H1 (cell line): ENCODE measurements at regions not wholly inside any gene's neighbourhood (a gene's known extent, or its start where the extent isn't known, plus 50 kb on each side); places are given as distances from the start of the nearest gene placed in this dataset.

ENCODE experiments used
- CTCF ChIA-PET: fragments of 300-600 bp; sonication (Branson Sonifier 250); formaldehyde crosslinking; loops from one replicate; lab custom pipeline; 2021; ENCODE audit not compliant: partially characterized antibody; lab: Charles Lee
- POLR2A ChIA-PET: fragments of 300-600 bp; sonication (Branson Sonifier 250); formaldehyde crosslinking; loops from one replicate; lab custom pipeline; 2021; ENCODE audit warnings: inconsistent platforms; ENCODE audit not compliant: partially characterized antibody; lab: Charles Lee
- DNase-seq, 2 experiments: peaks; one replicate each; pipeline versions ENCODE4 v3.0.0 to v3.0.0-alpha.2; 2010 to 2022; ENCODE audit warnings: low spot score in 2 of 2, low read depth in 1 of 2, mixed read lengths in 1 of 2
- FAIRE-seq: peaks from 2 replicates; lab custom pipeline; 2011; peaks lifted over from hg19 to GRCh38; lab: Jason Lieb, UNC
- H2AFZ ChIP-seq: 2 replicates; pipeline ENCODE4 v1.8.1; 2012; ENCODE audit warnings: low read length, inconsistent platforms
- H2AK5ac ChIP-seq: 2 replicates; pipeline ENCODE4 v1.6.1; 2013; ENCODE audit warnings: low read depth, low read length
- H2BK120ac ChIP-seq: replicated peaks from 2 replicates; pipeline ENCODE3; 2013; ENCODE audit warnings: low read depth, low read length, inconsistent platforms
- H2BK12ac ChIP-seq: 2 replicates; pipeline ENCODE4 v1.6.1; 2013; ENCODE audit warnings: low read depth, low read length
- H2BK15ac ChIP-seq: 2 replicates; pipeline ENCODE4 v1.6.1; 2013; ENCODE audit warnings: low read length
- H2BK20ac ChIP-seq: 2 replicates; pipeline ENCODE4 v1.6.1; 2013; ENCODE audit warnings: low read length
- H2BK5ac ChIP-seq: 2 replicates; pipeline ENCODE4 v1.6.1; 2013; ENCODE audit warnings: low read depth, low read length
- H3K14ac ChIP-seq: 2 replicates; pipeline ENCODE4 v1.6.1; 2013; ENCODE audit warnings: inconsistent platforms; ENCODE audit not compliant: insufficient read length
- H3K18ac ChIP-seq: 2 replicates; pipeline ENCODE4 v1.6.1; 2013; ENCODE audit warnings: low read length; ENCODE audit errors: extremely low read depth
- H3K23ac ChIP-seq: 2 replicates; pipeline ENCODE4 v1.6.1; 2013; ENCODE audit warnings: inconsistent platforms; ENCODE audit not compliant: insufficient read length
- H3K23me2 ChIP-seq: 2 replicates; pipeline ENCODE4 v1.6.1; 2013; ENCODE audit warnings: low read depth, low read length
- H3K27ac ChIP-seq: 2 replicates; pipeline ENCODE4 v1.6.1; 2011; ENCODE audit warnings: low read depth, low read length, inconsistent platforms
- H3K27me3 ChIP-seq, 4 experiments: replicated peaks in 1 of 4; 1 replicate in 1 of 4; 2 replicates in 3 of 4; pipeline versions ENCODE4 v1.6.1 to v1.8.1; 2011 to 2013; ENCODE audit warnings: low read length in 3 of 4, mild to moderate bottlenecking in 3 of 4, inconsistent platforms in 2 of 4, mixed read lengths in 2 of 4, moderate library complexity in 1 of 4; ENCODE audit not compliant: control insufficient read depth in 3 of 4, insufficient read depth in 3 of 4; ENCODE audit errors: extremely low read depth in 1 of 4
- H3K36me3 ChIP-seq, 4 experiments: 2 replicates each; pipeline versions ENCODE4 v1.6.1 to v1.8.1; 2011 to 2013; ENCODE audit warnings: mild to moderate bottlenecking in 4 of 4, low read length in 3 of 4, moderate library complexity in 2 of 4, control low read depth in 1 of 4, inconsistent platforms in 1 of 4; ENCODE audit not compliant: insufficient read depth in 4 of 4, control insufficient read depth in 2 of 4
- H3K4ac ChIP-seq: replicated peaks from 2 replicates; pipeline ENCODE3; 2013; ENCODE audit warnings: low read length, low read depth, mixed read lengths, inconsistent platforms; ENCODE audit not compliant: insufficient read length
- H3K4me1 ChIP-seq, 4 experiments: replicated peaks in 1 of 4; 1 replicate in 1 of 4; 2 replicates in 3 of 4; pipeline versions ENCODE4 v1.6.1 to v1.8.1; 2011 to 2013; ENCODE audit warnings: low read length in 3 of 4, inconsistent platforms in 2 of 4, mixed read lengths in 1 of 4; ENCODE audit not compliant: insufficient read depth in 4 of 4, control insufficient read depth in 3 of 4
- H3K4me2 ChIP-seq, 2 experiments: 2 replicates each; pipeline versions ENCODE4 v1.6.1 to v1.8.1; 2011 to 2013; ENCODE audit warnings: low read depth in 2 of 2, low read length in 2 of 2, control low read depth in 1 of 2, inconsistent platforms in 1 of 2, mild to moderate bottlenecking in 1 of 2; ENCODE audit not compliant: insufficient read depth in 1 of 2
- H3K4me3 ChIP-seq, 4 experiments: fragments of 200-600, 300-600 bp in 1 of 4; sonication (generic), shearing (Covaris generic), sonication (Bioruptor Twin) in 1 of 4; 2 replicates each; pipeline versions ENCODE4 v1.5.1 to v1.8.1; 2011 to 2016; ENCODE audit warnings: low read length in 4 of 4, low read depth in 3 of 4, control low read depth in 2 of 4, inconsistent platforms in 2 of 4, mild to moderate bottlenecking in 2 of 4, mixed read lengths in 1 of 4, moderate library complexity in 1 of 4; ENCODE audit not compliant: insufficient read depth in 2 of 4; ENCODE audit errors: extremely low read depth in 1 of 4
- H3K56ac ChIP-seq: replicated peaks from 2 replicates; pipeline ENCODE3; 2013; ENCODE audit warnings: low read depth, mild to moderate bottlenecking, mixed read lengths, low read length, inconsistent platforms; ENCODE audit not compliant: insufficient read length
- H3K79me1 ChIP-seq: 2 replicates; pipeline ENCODE4 v1.6.1; 2013; ENCODE audit warnings: low read depth, low read length, control low read depth
- H3K79me2 ChIP-seq, 2 experiments: 2 replicates each; pipeline versions ENCODE4 v1.6.1 to v1.8.1; 2012 to 2013; ENCODE audit warnings: low read length in 2 of 2, mild to moderate bottlenecking in 2 of 2, inconsistent platforms in 1 of 2; ENCODE audit not compliant: insufficient read depth in 2 of 2, control insufficient read depth in 1 of 2
- H3K9ac ChIP-seq, 4 experiments: replicated peaks in 1 of 4; 1 replicate in 1 of 4; 2 replicates in 3 of 4; pipeline versions ENCODE4 v1.6.1 to v1.8.1; 2011 to 2013; ENCODE audit warnings: low read depth in 3 of 4, low read length in 3 of 4, control low read depth in 2 of 4, mild to moderate bottlenecking in 2 of 4, moderate library complexity in 2 of 4, inconsistent platforms in 1 of 4; ENCODE audit errors: extremely low read depth in 1 of 4
- H3K9me3 ChIP-seq, 2 experiments: 2 replicates each; pipeline versions ENCODE4 v1.6.1 to v1.8.1; 2012 to 2013; ENCODE audit warnings: mild to moderate bottlenecking in 2 of 2, moderate library complexity in 2 of 2, control low read depth in 1 of 2, inconsistent platforms in 1 of 2, low read depth in 1 of 2, low read length in 1 of 2, mixed read lengths in 1 of 2; ENCODE audit not compliant: insufficient read depth in 2 of 2
- H4K20me1 ChIP-seq, 2 experiments: replicated peaks in 1 of 2; 2 replicates each; pipeline versions ENCODE3 to v1.8.1; 2011 to 2013; ENCODE audit warnings: inconsistent platforms in 2 of 2, low read length in 2 of 2, mild to moderate bottlenecking in 1 of 2; ENCODE audit not compliant: insufficient read depth in 2 of 2, control insufficient read depth in 1 of 2
- H4K5ac ChIP-seq: 2 replicates; pipeline ENCODE4 v1.6.1; 2013; ENCODE audit warnings: low read length, low read depth, mixed read lengths, inconsistent platforms; ENCODE audit not compliant: insufficient read length
- H4K8ac ChIP-seq: 2 replicates; pipeline ENCODE4 v1.8.0; 2013; ENCODE audit warnings: mild to moderate bottlenecking, moderate library complexity, low read length, inconsistent platforms; ENCODE audit not compliant: insufficient read depth; ENCODE audit errors: extremely low read depth
- H4K91ac ChIP-seq: replicated peaks from 2 replicates; pipeline ENCODE3; 2013; ENCODE audit warnings: low read length, mixed read lengths, inconsistent platforms; ENCODE audit not compliant: insufficient read length
- CBX8 ChIP-seq: fragments of 300-800, 300-1000 bp; sonication (generic); IDR thresholded peaks from 2 replicates; pipeline ENCODE4 v1.7.1; 2016; ENCODE audit warnings: low read depth, low read length, borderline replicate concordance
- EP300 ChIP-seq, 2 experiments: IDR thresholded peaks; 1 replicate in 1 of 2; 2 replicates in 1 of 2; pipeline ENCODE4 v1.6.1; 2011 to 2012; ENCODE audit warnings: low read depth in 2 of 2, low read length in 2 of 2, mild to moderate bottlenecking in 2 of 2, borderline replicate concordance in 1 of 2, inconsistent platforms in 1 of 2, moderate library complexity in 1 of 2
- GABPA ChIP-seq: IDR thresholded peaks from 2 replicates; pipeline ENCODE4 v1.6.1; 2011; ENCODE audit warnings: mild to moderate bottlenecking, low read length, moderate library complexity, borderline replicate concordance; ENCODE audit not compliant: insufficient read depth
- MAFK ChIP-seq: IDR thresholded peaks from 2 replicates; pipeline ENCODE4 v1.6.1; 2012; ENCODE audit warnings: low read depth, mild to moderate bottlenecking, improper control_type of control experiment, low read length
- NANOG ChIP-seq: IDR thresholded peaks from 2 replicates; pipeline ENCODE4 v1.6.1; 2011; ENCODE audit warnings: low read length, low read depth, mild to moderate bottlenecking, inconsistent platforms; ENCODE audit not compliant: insufficient read depth, poor library complexity, severe bottlenecking
- NRF1 ChIP-seq: IDR thresholded peaks from 2 replicates; pipeline ENCODE4 v1.6.1; 2011; ENCODE audit warnings: mild to moderate bottlenecking, low read depth, low read length, improper control_type of control experiment
- PHF8 ChIP-seq: fragments of 200-600 bp; sonication (generic); conservative IDR thresholded peaks from 2 replicates; pipeline ENCODE4 v1.7.1; 2012; ENCODE audit warnings: low read depth, mild to moderate bottlenecking, inconsistent platforms, low read length, moderate library complexity
- RNF2 ChIP-seq: fragments of 200-900, 300-1000 bp; sonication (generic); IDR thresholded peaks from 2 replicates; pipeline ENCODE4 v1.7.1; 2016; ENCODE audit warnings: borderline replicate concordance, low read depth, mild to moderate bottlenecking, antibody characterized with exemption, low read length; ENCODE audit not compliant: poor library complexity, severe bottlenecking; ENCODE audit errors: missing control alignments
- SIRT6 ChIP-seq: IDR thresholded peaks from one replicate; pipeline ENCODE4 v1.7.1; 2012; ENCODE audit warnings: low read length, inconsistent platforms
- SUZ12 ChIP-seq: fragments of 200-600 bp; sonication (generic); IDR thresholded peaks from 2 replicates; pipeline ENCODE4 v1.6.1; 2012; ENCODE audit warnings: mild to moderate bottlenecking, inconsistent platforms, low read length, moderate library complexity, mixed read lengths
- TAF7 ChIP-seq: optimal IDR thresholded peaks from 2 replicates; pipeline ENCODE3; 2011; ENCODE audit warnings: low read depth, mild to moderate bottlenecking, inconsistent platforms, low read length, moderate library complexity, borderline replicate concordance
- whole genome bisulfite sequencing, 2 experiments: shearing (Covaris generic) in 1 of 2; methylation state at CpG; one replicate each; pipeline versions ENCODE4 v1.1.6 to v1.1.7; 2013 to 2015; ENCODE audit warnings: low lambda C conversion rate in 2 of 2, mixed read lengths in 2 of 2, inconsistent platforms in 1 of 2, low coverage in 1 of 2, missing lambda C conversion rate in 1 of 2; ENCODE audit not compliant: insufficient replicate concordance in 2 of 2, insufficient coverage in 1 of 2, insufficient read length in 1 of 2; ENCODE audit errors: extremely low coverage in 1 of 2, missing lambda C conversion rate in 1 of 2; 5-methylcytosine and 5-hydroxymethylcytosine counted together
- TF ChIP-seq, protein P1 (sequence below): IDR thresholded peaks from 2 replicates; pipeline ENCODE4 v1.6.1; 2012; ENCODE audit warnings: inconsistent platforms
- TF ChIP-seq, protein P2 (sequence below): IDR thresholded peaks from 2 replicates; pipeline ENCODE4 v1.6.1; 2012; ENCODE audit warnings: inconsistent platforms

DNA sequence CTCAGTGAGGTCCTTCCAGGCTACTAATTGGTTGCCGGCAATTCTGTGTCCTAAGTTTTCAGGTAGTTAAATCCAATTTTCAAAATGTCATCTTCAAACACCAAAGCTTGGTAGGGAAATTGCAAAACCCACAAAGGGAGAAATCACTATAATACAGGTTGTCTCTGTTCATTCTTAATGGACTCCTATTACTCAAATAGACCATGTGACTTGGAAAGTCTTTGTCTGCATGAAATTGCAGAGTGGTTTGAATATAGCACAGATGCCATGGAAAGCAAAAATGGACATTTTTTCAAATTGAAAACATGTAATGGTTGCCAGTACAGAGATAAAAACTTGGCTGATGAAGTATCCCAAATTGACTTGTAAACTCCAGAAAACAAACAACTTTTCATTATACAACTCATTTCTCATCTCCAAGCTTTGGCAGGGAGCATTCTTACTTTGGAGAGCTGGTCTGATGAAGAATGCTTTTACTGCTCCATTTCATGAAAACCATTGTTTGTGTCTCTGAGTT, 169.5 kb upstream of the PKN2 start:
- Histone ChIP-seq H2BK20ac (no peak overlapping the region), H3K4me1 (no peaks in the 10 kb centered on the region), H4K20me1 (no peaks in the 10 kb centered on the region), H3K23me2 (no peaks in the 10 kb centered on the region), H2BK120ac (no peak overlapping the region), H3K79me1 (no peaks in the 10 kb centered on the region), H3K4me3 (no peak overlapping the region), H3K4ac (no peak overlapping the region), H2BK12ac (no peak overlapping the region), H4K8ac (no peak overlapping the region), H3K9me3 (no peaks in the 10 kb centered on the region), H3K27ac (no peak overlapping the region), H3K4me2 (no peak overlapping the region), H3K27me3 (no peaks in the 10 kb centered on the region), H3K79me2 (no peaks in the 10 kb centered on the region), H2BK15ac (no peak overlapping the region), H3K56ac (no peak overlapping the region), H3K18ac (no peak overlapping the region), H2AFZ (no peak overlapping the region), H3K9ac (no peak overlapping the region), H2AK5ac (no peak overlapping the region), H3K14ac (no peak overlapping the region), H4K91ac (no peak overlapping the region), H3K36me3 (no peaks in the 10 kb centered on the region), H3K23ac (no peak overlapping the region), H4K5ac (no peak overlapping the region), H2BK5ac (no peak overlapping the region)
- CTCF ChIA-PET = no interaction called here
- no peak for DNase-seq
- POLR2A ChIA-PET = no interaction called here
- 92% methylated on average over 1 of the region's 1 CpG; no CpG with 5 or more reads in 1 of the 2 experiments for WGBS, 2 experiments
- FAIRE-seq = no peak
- no peak for TF ChIP-seq TAF7
- no peak for TF ChIP-seq EP300 (IDR thresholded peaks at IDR 0.05; ENCODE audit: borderline replicate concordance in 1 of 2, low read depth in 2 of 2, low read length in 2 of 2)
- no peak for TF ChIP-seq NANOG
- TF ChIP-seq RNF2 = no peak
- TF ChIP-seq CBX8 = no peak
- no peak for TF ChIP-seq NRF1
- no peak for TF ChIP-seq GABPA
- no peak for TF ChIP-seq SUZ12
- TF ChIP-seq, protein P1, sequence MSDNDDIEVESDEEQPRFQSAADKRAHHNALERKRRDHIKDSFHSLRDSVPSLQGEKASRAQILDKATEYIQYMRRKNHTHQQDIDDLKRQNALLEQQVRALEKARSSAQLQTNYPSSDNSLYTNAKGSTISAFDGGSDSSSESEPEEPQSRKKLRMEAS = no peak
- TF ChIP-seq MAFK = no peak
- TF ChIP-seq, protein P2, sequence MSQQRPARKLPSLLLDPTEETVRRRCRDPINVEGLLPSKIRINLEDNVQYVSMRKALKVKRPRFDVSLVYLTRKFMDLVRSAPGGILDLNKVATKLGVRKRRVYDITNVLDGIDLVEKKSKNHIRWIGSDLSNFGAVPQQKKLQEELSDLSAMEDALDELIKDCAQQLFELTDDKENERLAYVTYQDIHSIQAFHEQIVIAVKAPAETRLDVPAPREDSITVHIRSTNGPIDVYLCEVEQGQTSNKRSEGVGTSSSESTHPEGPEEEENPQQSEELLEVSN = no peak
- no peak for TF ChIP-seq PHF8
- no peak for TF ChIP-seq SIRT6
